PFSK-1 (cell line): ENCODE measurements at regions not wholly inside any gene's neighbourhood (a gene's known extent, or its start where the extent isn't known, plus 50 kb on each side); places are given as distances from the start of the nearest gene placed in this dataset.

Source experiments
- FOXP2 ChIP-seq: optimal IDR thresholded peaks from 2 replicates; pipeline ENCODE3; 2011; ENCODE audit warnings: borderline replicate concordance, control low read depth, inconsistent platforms; ENCODE audit not compliant: insufficient read depth; ENCODE audit errors: extremely low read length, extremely low read depth
- POLR2AphosphoS5 ChIP-seq: IDR thresholded peaks from 2 replicates; pipeline ENCODE4 v1.6.1; 2012; ENCODE audit warnings: low read depth, mild to moderate bottlenecking, control low read depth, low read length, moderate library complexity
- REST ChIP-seq, 2 experiments: IDR thresholded peaks; 2 replicates each; pipeline versions ENCODE4 v1.6.1 to v1.8.0; 2011 to 2012; ENCODE audit warnings: low read depth in 2 of 2, low read length in 2 of 2, control low read depth in 1 of 2, inconsistent platforms in 1 of 2, mild to moderate bottlenecking in 1 of 2, moderate library complexity in 1 of 2; ENCODE audit not compliant: insufficient read depth in 1 of 2
- SIN3A ChIP-seq: IDR thresholded peaks from 2 replicates; pipeline ENCODE4 v1.6.1; 2012; ENCODE audit warnings: mild to moderate bottlenecking, low read length, moderate library complexity, borderline replicate concordance; ENCODE audit not compliant: insufficient read depth
- TAF1 ChIP-seq: IDR thresholded peaks from 2 replicates; pipeline ENCODE4 v1.6.1; 2012; ENCODE audit warnings: low read length, control low read depth, borderline replicate concordance; ENCODE audit not compliant: insufficient read depth

DNA sequence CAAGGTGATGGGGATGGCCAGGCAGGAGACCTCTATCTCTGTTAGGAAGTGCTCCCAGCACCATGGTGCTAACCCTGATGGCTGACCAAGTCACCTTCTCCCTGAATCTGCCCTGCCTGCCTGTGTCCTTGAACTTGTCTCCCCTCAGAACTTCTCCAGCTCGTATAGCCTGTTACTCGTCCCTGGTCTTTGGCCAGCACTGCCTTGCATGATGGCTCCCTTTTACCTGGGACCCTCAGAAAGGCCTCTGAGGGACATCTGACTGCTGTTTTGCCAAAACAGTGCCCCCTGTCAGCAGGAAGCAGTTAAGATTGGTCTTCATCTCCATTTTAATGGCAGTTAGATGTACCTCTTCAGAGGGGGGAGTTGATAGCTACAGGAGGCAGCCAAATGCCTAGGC is 148.3 kb downstream of the RHOU start:
- no peak for TF ChIP-seq SIN3A
- no peak for TF ChIP-seq TAF1
- TF ChIP-seq FOXP2: no peak
- TF ChIP-seq POLR2AphosphoS5: no peak
- no peak for TF ChIP-seq REST (IDR thresholded peaks at IDR 0.05; ENCODE audit: insufficient read depth in 1 of 2, low read depth in 2 of 2, low read length in 2 of 2)

DNA sequence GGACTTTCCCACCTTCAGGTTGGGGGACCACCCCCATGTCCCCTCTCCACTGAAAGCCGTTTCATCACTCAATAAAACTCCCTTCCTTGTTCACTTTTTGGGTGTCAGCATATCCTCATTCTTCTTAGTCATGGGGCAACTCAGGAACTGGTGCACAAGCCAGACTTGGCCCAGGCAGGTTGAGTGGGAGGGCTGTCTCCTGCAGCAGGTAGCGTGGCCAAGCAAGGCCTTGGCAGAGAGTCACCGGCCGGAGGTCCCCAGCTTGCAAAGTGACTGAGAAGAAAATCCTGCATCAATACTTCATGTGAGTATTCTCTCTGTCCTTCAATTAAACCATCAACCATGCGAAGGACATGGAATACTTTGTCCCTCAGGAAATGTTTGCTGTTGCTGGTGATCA is 148.9 kb downstream of the RHOU start:
- no peak for TF ChIP-seq FOXP2
- no peak for TF ChIP-seq TAF1

- TF ChIP-seq SIN3A (no peak), POLR2AphosphoS5 (no peak), FOXP2 (no peak), REST (IDR thresholded peaks at IDR 0.05; ENCODE audit: insufficient read depth in 1 of 2, low read depth in 2 of 2, low read length in 2 of 2) (no peak), TAF1 (no peak)
These were observed 149.6 kb downstream of the RHOU start for GRCh38 chr1:228884615-228885566.

GRCh38 chr1:228885845-228886244 is 150.6 kb downstream of the RHOU start:
- TF ChIP-seq POLR2AphosphoS5 (no peak), SIN3A (no peak), REST (IDR thresholded peaks at IDR 0.05; ENCODE audit: insufficient read depth in 1 of 2, low read depth in 2 of 2, low read length in 2 of 2) (no peak), TAF1 (no peak), FOXP2 (no peak)

- TF ChIP-seq SIN3A (no peak), TAF1 (no peak), REST (IDR thresholded peaks at IDR 0.05; ENCODE audit: insufficient read depth in 1 of 2, low read depth in 2 of 2, low read length in 2 of 2) (no peak), POLR2AphosphoS5 (no peak), FOXP2 (no peak)
These were observed 151.8 kb downstream of the RHOU start for GRCh38 chr1:228887101-228887500.
